Calu3 (cell line): ENCODE measurements at regions not wholly inside any gene's neighbourhood (a gene's known extent, or its start where the extent isn't known, plus 50 kb on each side); places are given as distances from the start of the nearest gene placed in this dataset.

ENCODE experiments used
- BruUV-seq: library from RNA; stranded (reverse); fragments of 400-500 nt; replicated peaks from 2 replicates; lab custom pipeline; 2021; lab: Mats Ljungman, UMichigan
- CTCF ChIA-PET: fragments of 300-600 bp; sonication (Branson Sonifier 250); formaldehyde crosslinking; loops from one replicate; lab custom pipeline; 2022; ENCODE audit warnings: antibody characterized with exemption; lab: Charles Lee
- DNase-seq: peaks from one replicate; pipeline ENCODE4 v3.0.0; 2022
- H3K27ac Mint-ChIP-seq: one replicate; pipeline ENCODE4 v1.8.0; 2022; ENCODE audit warnings: mixed read lengths; ENCODE audit not compliant: unreplicated experiment
- H3K27me3 Mint-ChIP-seq: one replicate; pipeline ENCODE4 v1.8.0; 2022; ENCODE audit warnings: mixed read lengths; ENCODE audit not compliant: unreplicated experiment
- H3K36me3 Mint-ChIP-seq: one replicate; pipeline ENCODE4 v1.8.0; 2022; ENCODE audit warnings: mild to moderate bottlenecking, moderate library complexity, mixed read lengths; ENCODE audit not compliant: insufficient read depth, unreplicated experiment
- H3K4me1 Mint-ChIP-seq: one replicate; pipeline ENCODE4 v1.8.0; 2022; ENCODE audit warnings: mild to moderate bottlenecking, low read depth, mixed read lengths; ENCODE audit not compliant: unreplicated experiment
- H3K4me3 Mint-ChIP-seq: one replicate; pipeline ENCODE4 v1.8.0; 2022; ENCODE audit warnings: mild to moderate bottlenecking, low read depth, moderate library complexity, mixed read lengths; ENCODE audit not compliant: unreplicated experiment
- H3K9me3 Mint-ChIP-seq: one replicate; pipeline ENCODE4 v1.8.0; 2022; ENCODE audit warnings: low read depth, mixed read lengths; ENCODE audit not compliant: unreplicated experiment
- intact Hi-C: fragments of 100-400 bp; cut with micrococcal nuclease; formaldehyde crosslinking; loops from one replicate; pipeline ENCODE4 v1.10.0; 2022; ENCODE audit not compliant: unreplicated experiment
- TF ChIP-seq, protein P1 (sequence below): fragments of 200-600 bp; IDR thresholded peaks from one replicate; pipeline ENCODE4 v1.8.0; 2022; ENCODE audit warnings: antibody characterized with exemption; ENCODE audit not compliant: unreplicated experiment

DNA sequence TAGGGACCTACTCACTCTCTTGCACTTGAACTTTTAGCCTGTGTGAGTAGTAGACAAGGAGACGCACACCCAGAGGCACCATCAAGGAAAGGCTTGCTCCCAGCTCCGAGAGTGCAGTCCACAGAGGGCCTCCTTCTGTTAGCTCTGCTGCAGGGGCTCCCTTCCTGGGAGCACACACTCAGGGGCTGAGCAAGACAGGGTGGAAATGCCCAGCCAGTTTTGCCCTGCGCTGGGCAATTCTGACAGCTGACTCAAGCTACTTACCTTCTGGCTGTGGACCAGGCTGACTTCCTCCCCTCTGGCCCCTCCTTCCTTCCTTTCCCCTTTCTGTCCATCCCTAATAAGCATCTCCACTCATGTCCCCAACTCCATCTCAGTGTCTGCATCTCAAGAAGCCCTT is 449.1 kb downstream of the PTPRU start:
- H3K9me3 Mint-ChIP-seq, result no peaks in the 10 kb centered on the region
- CTCF ChIA-PET, result no interaction called here
- no peak overlapping the region for H3K27ac Mint-ChIP-seq
- TF ChIP-seq, protein P1, sequence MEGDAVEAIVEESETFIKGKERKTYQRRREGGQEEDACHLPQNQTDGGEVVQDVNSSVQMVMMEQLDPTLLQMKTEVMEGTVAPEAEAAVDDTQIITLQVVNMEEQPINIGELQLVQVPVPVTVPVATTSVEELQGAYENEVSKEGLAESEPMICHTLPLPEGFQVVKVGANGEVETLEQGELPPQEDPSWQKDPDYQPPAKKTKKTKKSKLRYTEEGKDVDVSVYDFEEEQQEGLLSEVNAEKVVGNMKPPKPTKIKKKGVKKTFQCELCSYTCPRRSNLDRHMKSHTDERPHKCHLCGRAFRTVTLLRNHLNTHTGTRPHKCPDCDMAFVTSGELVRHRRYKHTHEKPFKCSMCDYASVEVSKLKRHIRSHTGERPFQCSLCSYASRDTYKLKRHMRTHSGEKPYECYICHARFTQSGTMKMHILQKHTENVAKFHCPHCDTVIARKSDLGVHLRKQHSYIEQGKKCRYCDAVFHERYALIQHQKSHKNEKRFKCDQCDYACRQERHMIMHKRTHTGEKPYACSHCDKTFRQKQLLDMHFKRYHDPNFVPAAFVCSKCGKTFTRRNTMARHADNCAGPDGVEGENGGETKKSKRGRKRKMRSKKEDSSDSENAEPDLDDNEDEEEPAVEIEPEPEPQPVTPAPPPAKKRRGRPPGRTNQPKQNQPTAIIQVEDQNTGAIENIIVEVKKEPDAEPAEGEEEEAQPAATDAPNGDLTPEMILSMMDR, result no peak
- no TSS peak for BruUV-seq
- H3K4me1 Mint-ChIP-seq, result no peaks in the 10 kb centered on the region
- no peak for DNase-seq
- intact Hi-C loops, result no loop called here
- H3K4me3 Mint-ChIP-seq, result no peak overlapping the region
- no peaks in the 10 kb centered on the region for H3K36me3 Mint-ChIP-seq
- peaks cover 88% of the 10 kb centered on the region for H3K27me3 Mint-ChIP-seq

DNA sequence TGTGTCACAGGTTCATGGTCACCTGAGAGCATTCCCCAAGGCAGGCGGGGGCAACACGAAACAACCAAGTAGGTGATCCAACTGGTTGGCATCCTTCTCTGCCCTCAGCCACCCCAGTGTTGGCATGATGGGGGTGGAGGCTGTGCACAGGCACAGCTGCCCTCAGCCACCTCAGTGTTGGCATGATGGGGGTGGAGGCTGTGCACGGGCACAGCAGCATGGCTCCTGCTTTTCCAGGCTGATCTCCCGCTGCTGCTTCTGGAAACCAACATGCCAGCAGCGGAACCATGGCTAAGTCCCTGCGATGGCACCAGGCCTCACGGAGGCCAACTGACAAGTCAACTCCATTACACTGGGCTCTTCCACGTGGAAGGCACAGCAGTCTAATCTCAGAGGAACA is 447.8 kb downstream of the PTPRU start:
- CTCF ChIA-PET, result no interaction called here
- DNase-seq, result no peak
- Mint-ChIP-seq H3K27me3 (peaks cover 88% of the 10 kb centered on the region), H3K4me3 (no peak overlapping the region), H3K36me3 (no peaks in the 10 kb centered on the region), H3K9me3 (no peaks in the 10 kb centered on the region), H3K4me1 (no peaks in the 10 kb centered on the region), H3K27ac (no peak overlapping the region)
- intact Hi-C loops, result no loop called here
- TF ChIP-seq, protein P1, result no peak
- BruUV-seq, result no TSS peak

DNA sequence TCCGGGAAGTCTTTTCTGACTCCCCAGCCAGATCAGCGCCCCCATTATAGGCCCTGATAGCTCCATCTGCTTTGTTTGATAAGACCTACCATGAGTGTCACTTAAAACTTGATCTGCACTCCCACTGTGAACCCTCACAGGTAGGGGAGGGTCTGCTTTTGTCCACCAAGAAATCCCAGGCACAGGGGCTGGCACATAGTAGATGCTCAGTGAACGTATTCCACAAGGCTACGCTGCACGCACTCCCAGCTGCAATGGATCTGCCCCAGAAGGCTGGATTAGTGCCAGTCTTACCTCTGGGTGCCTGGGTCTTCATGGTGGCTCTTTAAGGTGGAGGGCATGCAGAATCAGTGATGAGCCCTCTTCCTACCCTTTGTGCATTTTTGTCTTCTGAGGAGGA is 447.1 kb downstream of the PTPRU start:
- DNase-seq, result no peak
- CTCF ChIA-PET, result no interaction called here
- intact Hi-C loops, result no loop called here
- Mint-ChIP-seq H3K36me3 (no peaks in the 10 kb centered on the region), H3K9me3 (no peaks in the 10 kb centered on the region), H3K4me3 (no peak overlapping the region), H3K27me3 (peaks cover 82% of the 10 kb centered on the region), H3K27ac (no peak overlapping the region), H3K4me1 (no peaks in the 10 kb centered on the region)
- TF ChIP-seq, protein P1, result no peak
- no TSS peak for BruUV-seq

DNA sequence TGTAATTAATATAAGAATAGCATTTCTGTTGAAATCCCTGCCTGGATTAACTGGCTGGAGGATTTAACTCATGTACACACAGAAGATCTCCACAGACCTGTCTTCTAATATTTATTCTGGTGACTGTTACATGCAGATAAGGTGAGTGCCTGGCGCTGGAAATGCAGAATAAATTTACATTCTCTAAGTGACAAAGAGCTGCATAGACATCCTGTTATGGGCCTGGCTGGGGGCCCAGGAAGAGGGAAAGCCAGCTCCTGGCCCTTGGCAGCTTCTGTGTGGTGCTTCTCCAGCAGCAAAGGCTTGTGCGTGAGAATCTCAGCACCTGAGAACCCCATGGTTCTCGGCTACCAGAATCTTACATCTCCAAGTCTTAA is 446.6 kb downstream of the PTPRU start:
- no peaks in the 10 kb centered on the region for H3K4me1 Mint-ChIP-seq
- no peaks in the 10 kb centered on the region for H3K36me3 Mint-ChIP-seq
- H3K27me3 Mint-ChIP-seq, result peaks cover 81% of the 10 kb centered on the region
- no peak overlapping the region for H3K4me3 Mint-ChIP-seq
- no peaks in the 10 kb centered on the region for H3K9me3 Mint-ChIP-seq
- TF ChIP-seq, protein P1, result no peak
- CTCF ChIA-PET, result no interaction called here
- BruUV-seq, result no TSS peak
- intact Hi-C loops, result no loop called here
- no peak for DNase-seq
- no peak overlapping the region for H3K27ac Mint-ChIP-seq
